ENCODE measurements at regions not wholly inside any gene's neighbourhood (a gene's known extent, or its start where the extent isn't known, plus 50 kb on each side); places are given as distances from the start of the nearest gene placed in this dataset.
"Not testable (repeated sequence)": the region's sequence is repeated elsewhere in the genome, so short reads cannot be mapped to it uniquely, and the experiment has no call there.

DNA sequence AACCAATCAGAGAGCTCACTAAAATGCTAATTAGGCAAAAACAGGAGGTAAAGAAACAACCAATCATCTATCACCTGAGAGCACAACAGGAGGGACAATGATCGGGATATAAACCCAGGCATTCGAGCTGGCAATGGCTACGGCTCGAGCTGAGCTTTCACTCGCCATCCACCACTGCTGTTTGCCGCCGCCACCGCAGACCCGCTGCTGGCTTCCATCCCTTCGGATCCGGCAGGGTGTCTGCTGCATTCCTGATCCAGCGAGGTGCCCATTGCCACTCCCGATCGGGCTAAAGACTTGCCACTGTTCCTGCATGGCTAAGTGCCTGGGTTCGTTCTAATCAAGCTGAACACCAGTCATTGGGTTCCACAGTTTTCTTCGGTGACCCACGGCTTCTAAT, 236.7 kb upstream of the DLGAP1 start:
- ChIA-PET CTCF (no interaction called here), POLR2A (no interaction called here)
- ATAC-seq (no peak), DNase-seq (ENCODE audit: low read depth in 1 of 2, low spot score in 1 of 2) (no peak), FAIRE-seq (no peak)
- H3K4me2 ChIP-seq = no peak overlapping the region
- no peaks in the 10 kb centered on the region for H3K4me1 ChIP-seq
- WGBS (ENCODE audit: missing lambda C conversion rate) = 9% methylated on average over 13 of the region's 17 CpGs
- H3K27ac ChIP-seq = no peak overlapping the region
- no peak overlapping the region for H3K4me3 ChIP-seq
- no peak for TF ChIP-seq ESRRA (IDR thresholded peaks at IDR 0.05; ENCODE audit: borderline replicate concordance, low read length)
- no peak for TF ChIP-seq EHMT2 (IDR thresholded peaks at IDR 0.05; ENCODE audit: low read depth)
- no peak for TF ChIP-seq HEYL (CRISPR knock-in tag; IDR thresholded peaks at IDR 0.05)
- TF ChIP-seq BHLHE40 (IDR thresholded peaks at IDR 0.05; ENCODE audit: low read depth, low read length) = no peak
- TF ChIP-seq MAX (IDR thresholded peaks at IDR 0.05) = no peak
- TF ChIP-seq RARB (CRISPR knock-in tag; IDR thresholded peaks at IDR 0.05) = no peak
- TF ChIP-seq, protein P1, sequence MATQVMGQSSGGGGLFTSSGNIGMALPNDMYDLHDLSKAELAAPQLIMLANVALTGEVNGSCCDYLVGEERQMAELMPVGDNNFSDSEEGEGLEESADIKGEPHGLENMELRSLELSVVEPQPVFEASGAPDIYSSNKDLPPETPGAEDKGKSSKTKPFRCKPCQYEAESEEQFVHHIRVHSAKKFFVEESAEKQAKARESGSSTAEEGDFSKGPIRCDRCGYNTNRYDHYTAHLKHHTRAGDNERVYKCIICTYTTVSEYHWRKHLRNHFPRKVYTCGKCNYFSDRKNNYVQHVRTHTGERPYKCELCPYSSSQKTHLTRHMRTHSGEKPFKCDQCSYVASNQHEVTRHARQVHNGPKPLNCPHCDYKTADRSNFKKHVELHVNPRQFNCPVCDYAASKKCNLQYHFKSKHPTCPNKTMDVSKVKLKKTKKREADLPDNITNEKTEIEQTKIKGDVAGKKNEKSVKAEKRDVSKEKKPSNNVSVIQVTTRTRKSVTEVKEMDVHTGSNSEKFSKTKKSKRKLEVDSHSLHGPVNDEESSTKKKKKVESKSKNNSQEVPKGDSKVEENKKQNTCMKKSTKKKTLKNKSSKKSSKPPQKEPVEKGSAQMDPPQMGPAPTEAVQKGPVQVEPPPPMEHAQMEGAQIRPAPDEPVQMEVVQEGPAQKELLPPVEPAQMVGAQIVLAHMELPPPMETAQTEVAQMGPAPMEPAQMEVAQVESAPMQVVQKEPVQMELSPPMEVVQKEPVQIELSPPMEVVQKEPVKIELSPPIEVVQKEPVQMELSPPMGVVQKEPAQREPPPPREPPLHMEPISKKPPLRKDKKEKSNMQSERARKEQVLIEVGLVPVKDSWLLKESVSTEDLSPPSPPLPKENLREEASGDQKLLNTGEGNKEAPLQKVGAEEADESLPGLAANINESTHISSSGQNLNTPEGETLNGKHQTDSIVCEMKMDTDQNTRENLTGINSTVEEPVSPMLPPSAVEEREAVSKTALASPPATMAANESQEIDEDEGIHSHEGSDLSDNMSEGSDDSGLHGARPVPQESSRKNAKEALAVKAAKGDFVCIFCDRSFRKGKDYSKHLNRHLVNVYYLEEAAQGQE (IDR thresholded peaks at IDR 0.05) = no peak
- TF ChIP-seq ZFP36 (IDR thresholded peaks at IDR 0.05; ENCODE audit: borderline replicate concordance, partially characterized antibody) = no peak
- TF ChIP-seq SMC3 (IDR thresholded peaks at IDR 0.05) = no peak
- no peak for TF ChIP-seq FOXS1 (CRISPR knock-in tag; IDR thresholded peaks at IDR 0.05)
- TF ChIP-seq, protein P2, sequence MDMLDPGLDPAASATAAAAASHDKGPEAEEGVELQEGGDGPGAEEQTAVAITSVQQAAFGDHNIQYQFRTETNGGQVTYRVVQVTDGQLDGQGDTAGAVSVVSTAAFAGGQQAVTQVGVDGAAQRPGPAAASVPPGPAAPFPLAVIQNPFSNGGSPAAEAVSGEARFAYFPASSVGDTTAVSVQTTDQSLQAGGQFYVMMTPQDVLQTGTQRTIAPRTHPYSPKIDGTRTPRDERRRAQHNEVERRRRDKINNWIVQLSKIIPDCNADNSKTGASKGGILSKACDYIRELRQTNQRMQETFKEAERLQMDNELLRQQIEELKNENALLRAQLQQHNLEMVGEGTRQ (IDR thresholded peaks at IDR 0.05) = no peak
- TF ChIP-seq HOXB13 (CRISPR knock-in tag; IDR thresholded peaks at IDR 0.05; ENCODE audit: low read depth) = no peak
- TF ChIP-seq RAD21 (conservative IDR thresholded peaks at IDR 0.05 in 1 of 2, IDR thresholded peaks at IDR 0.05 in 1 of 2) = no peak
- TF ChIP-seq HDAC2 (IDR thresholded peaks at IDR 0.05) = no peak
- H3K9me3 ChIP-seq = no peaks in the 10 kb centered on the region

DNA sequence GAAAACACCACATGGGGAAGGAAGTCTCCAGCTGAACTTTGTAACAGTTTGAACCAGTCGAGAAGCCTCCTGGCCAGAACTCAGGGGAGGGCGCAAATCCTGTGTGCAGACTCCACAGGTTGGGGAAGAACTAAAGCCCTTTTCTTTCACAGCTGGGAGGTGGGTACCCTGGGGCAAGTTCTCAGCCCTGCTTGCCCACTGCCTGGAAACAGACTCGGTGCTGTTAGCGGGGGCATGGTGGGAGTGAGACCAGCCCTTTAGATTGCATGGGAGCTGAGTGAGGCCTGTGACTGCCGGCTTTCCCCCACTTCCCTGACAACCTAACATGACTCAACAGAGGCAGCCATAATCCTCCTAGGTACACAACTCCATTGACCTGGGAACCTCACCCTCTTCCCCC, 223.6 kb upstream of the DLGAP1 start:
- H3K4me1 ChIP-seq; POLR2A ChIA-PET; DNase-seq (ENCODE audit: low read depth in 1 of 2, low spot score in 1 of 2); CTCF ChIA-PET; H3K27ac ChIP-seq; ATAC-seq; H3K4me2 ChIP-seq; H3K4me3 ChIP-seq; FAIRE-seq; H3K9me3 ChIP-seq: not testable (repeated sequence)
- 0% methylated on average over 1 of the region's 5 CpGs for WGBS (ENCODE audit: missing lambda C conversion rate)

DNA sequence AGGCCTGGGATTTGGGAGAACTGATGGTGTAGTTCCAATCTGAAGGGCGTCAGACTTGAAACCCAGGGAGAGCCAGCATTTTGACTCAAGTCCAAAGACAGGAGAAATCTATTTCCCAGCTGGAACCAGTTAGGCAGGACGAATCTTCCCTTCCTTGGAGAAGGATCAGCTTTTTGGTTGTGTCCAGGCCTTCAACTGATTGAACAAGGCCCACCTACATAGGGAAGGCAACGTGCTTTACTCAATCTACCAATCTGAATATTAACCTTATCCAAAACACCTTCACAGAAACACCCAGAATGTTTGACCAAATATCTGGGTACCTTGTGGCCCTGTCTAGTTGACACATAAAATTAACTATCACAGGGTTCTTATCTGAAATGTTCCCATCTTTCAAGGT, 221.9 kb upstream of the DLGAP1 start:
- no peak for ATAC-seq
- Histone ChIP-seq H3K4me2 (no peak overlapping the region), H3K27ac (no peak overlapping the region), H3K9me3 (no peaks in the 10 kb centered on the region), H3K4me3 (no peak overlapping the region), H3K4me1 (no peaks in the 10 kb centered on the region)
- no peak for DNase-seq (ENCODE audit: low read depth in 1 of 2, low spot score in 1 of 2)
- no peak for FAIRE-seq
- WGBS (ENCODE audit: missing lambda C conversion rate) = 0% methylated on average over 3 of the region's 3 CpGs
- TF ChIP-seq TFCP2L1 (CRISPR knock-in tag; IDR thresholded peaks at IDR 0.05) = no peak
- TF ChIP-seq RFX5 (IDR thresholded peaks at IDR 0.05) = no peak
- TF ChIP-seq CBX8 (IDR thresholded peaks at IDR 0.05) = no peak
- no peak for TF ChIP-seq CEBPB (IDR thresholded peaks at IDR 0.05)
- TF ChIP-seq HOXA7 (CRISPR knock-in tag; IDR thresholded peaks at IDR 0.05) = no peak
- TF ChIP-seq GATA3 (IDR thresholded peaks at IDR 0.05; ENCODE audit: borderline replicate concordance) = no peak
- TF ChIP-seq ESRRA (IDR thresholded peaks at IDR 0.05; ENCODE audit: borderline replicate concordance, low read length) = no peak
- TF ChIP-seq POLR2A (IDR thresholded peaks at IDR 0.05; ENCODE audit: low read length) = no peak
- TF ChIP-seq, protein P3, sequence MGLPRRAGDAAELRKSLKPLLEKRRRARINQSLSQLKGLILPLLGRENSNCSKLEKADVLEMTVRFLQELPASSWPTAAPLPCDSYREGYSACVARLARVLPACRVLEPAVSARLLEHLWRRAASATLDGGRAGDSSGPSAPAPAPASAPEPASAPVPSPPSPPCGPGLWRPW (IDR thresholded peaks at IDR 0.05) = no peak
- TF ChIP-seq, protein P4, sequence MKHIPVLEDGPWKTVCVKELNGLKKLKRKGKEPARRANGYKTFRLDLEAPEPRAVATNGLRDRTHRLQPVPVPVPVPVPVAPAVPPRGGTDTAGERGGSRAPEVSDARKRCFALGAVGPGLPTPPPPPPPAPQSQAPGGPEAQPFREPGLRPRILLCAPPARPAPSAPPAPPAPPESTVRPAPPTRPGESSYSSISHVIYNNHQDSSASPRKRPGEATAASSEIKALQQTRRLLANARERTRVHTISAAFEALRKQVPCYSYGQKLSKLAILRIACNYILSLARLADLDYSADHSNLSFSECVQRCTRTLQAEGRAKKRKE (CRISPR knock-in tag; IDR thresholded peaks at IDR 0.05; ENCODE audit: low read depth) = no peak
- TF ChIP-seq EP300 (IDR thresholded peaks at IDR 0.05) = no peak
- ChIA-PET POLR2A (no interaction called here), CTCF (no interaction called here)

Measured in A549 (cell line).